ENCODE measurements at regions not wholly inside any gene's neighbourhood (a gene's known extent, or its start where the extent isn't known, plus 50 kb on each side); places are given as distances from the start of the nearest gene placed in this dataset.

DNA sequence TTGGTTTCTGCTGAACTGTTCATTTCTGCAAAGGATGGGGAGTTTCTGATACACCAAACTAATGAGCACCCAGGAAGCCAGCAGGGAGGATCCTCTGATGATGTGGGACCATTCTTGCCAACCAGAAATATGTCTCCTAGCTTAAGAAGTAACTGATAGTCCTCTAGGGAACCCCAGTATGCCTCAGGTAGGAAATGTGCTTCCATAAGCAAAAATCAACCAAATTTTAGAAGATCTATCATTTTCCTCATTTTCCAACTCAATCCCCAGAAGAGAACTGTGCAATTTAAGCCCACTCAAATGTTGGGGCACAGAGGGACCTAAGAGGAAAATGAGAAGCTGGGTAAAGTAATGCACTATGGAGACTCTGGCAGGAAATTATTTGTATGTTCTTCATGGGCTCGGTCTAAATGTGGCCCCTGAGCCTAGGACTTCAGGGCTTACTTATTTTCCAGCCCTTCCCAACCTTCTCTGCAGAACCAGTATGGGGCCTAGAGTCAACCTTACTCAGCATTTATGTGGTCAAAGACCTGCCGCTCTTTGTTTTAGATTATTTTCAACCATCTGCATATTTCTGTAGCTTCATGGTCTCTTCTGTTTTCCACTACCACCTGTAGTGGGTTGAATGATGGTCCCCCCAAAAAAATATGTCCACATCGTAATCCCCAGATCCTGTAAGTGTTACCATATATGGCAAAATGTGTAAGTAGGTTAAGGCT is 359.8 kb upstream of the CDH4 start:
- no peaks in the 10 kb centered on the region for H3K4me1 ChIP-seq (ENCODE audit: control insufficient read depth in 1 of 2, insufficient read depth in 1 of 2, low read depth in 1 of 2, low read length in 1 of 2)
- H3K4me3 ChIP-seq (ENCODE audit: low read depth in 1 of 2, low read length in 1 of 2), result no peak overlapping the region
- no peak overlapping the region for H3K27ac ChIP-seq
- H3K9me3 ChIP-seq, result no peaks in the 10 kb centered on the region
- TF ChIP-seq, protein P1, sequence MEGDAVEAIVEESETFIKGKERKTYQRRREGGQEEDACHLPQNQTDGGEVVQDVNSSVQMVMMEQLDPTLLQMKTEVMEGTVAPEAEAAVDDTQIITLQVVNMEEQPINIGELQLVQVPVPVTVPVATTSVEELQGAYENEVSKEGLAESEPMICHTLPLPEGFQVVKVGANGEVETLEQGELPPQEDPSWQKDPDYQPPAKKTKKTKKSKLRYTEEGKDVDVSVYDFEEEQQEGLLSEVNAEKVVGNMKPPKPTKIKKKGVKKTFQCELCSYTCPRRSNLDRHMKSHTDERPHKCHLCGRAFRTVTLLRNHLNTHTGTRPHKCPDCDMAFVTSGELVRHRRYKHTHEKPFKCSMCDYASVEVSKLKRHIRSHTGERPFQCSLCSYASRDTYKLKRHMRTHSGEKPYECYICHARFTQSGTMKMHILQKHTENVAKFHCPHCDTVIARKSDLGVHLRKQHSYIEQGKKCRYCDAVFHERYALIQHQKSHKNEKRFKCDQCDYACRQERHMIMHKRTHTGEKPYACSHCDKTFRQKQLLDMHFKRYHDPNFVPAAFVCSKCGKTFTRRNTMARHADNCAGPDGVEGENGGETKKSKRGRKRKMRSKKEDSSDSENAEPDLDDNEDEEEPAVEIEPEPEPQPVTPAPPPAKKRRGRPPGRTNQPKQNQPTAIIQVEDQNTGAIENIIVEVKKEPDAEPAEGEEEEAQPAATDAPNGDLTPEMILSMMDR (IDR thresholded peaks at IDR 0.05), result no peak
- no peaks in the 10 kb centered on the region for H3K36me3 ChIP-seq
- H3K27me3 ChIP-seq, result no peaks in the 10 kb centered on the region

DNA sequence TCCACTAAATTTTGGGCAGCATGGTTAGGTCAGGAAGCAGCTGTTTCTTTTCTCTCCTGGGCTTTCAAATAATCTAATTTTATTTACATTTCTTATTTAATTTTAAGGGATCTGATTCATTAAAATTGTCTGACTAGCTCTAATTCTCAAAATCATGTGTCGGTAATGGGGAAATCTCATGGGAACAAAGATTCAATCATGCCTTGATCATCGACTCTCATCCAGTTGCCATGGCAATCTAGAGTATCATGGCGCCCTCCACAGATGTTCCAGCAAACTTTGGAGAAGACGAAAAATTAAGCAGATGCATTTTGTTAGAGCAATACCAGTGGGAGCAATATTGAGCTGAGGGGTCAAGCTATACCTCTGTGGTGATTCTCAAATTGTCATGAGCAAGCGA is 358.0 kb upstream of the CDH4 start:
- Histone ChIP-seq H3K27me3 (no peaks in the 10 kb centered on the region), H3K36me3 (no peaks in the 10 kb centered on the region), H3K9me3 (no peaks in the 10 kb centered on the region), H3K4me1 (ENCODE audit: control insufficient read depth in 1 of 2, insufficient read depth in 1 of 2, low read depth in 1 of 2, low read length in 1 of 2) (no peaks in the 10 kb centered on the region), H3K4me3 (ENCODE audit: low read depth in 1 of 2, low read length in 1 of 2) (no peak overlapping the region), H3K27ac (no peak overlapping the region)
- TF ChIP-seq, protein P1 (IDR thresholded peaks at IDR 0.05), result no peak

DNA sequence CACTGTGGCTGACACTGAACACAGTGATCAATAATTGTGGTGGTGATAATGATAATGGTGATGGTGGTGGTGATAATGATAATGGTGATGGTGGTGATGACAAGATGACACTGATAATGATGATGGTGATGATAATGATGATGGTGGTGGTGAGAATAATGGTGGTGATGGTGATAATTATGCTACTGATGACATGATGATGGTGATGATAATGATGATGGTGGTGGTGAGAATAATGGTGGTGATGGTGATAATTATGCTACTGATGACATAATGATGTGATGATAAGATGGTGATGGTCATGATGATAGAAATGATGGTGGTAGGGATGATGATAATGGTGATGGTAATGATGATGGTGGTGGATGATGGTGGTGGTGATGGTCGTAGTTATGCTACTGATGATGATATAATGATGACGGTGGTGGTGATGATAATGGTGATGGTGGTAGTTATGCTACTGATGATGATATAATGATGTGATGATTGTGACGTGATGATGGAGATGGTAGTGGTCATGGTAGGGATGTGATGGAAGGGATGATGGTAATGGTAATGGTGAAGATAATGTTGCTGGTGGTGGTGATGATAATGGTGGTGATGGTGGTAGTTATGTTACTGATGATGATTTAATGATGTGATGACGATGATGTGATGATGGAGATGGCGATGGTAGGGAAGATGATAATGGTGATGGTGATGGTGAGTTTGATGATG is 356.5 kb upstream of the CDH4 start:
- H3K36me3 ChIP-seq, result no peaks in the 10 kb centered on the region
- no peak overlapping the region for H3K27ac ChIP-seq
- no peak overlapping the region for H3K4me3 ChIP-seq (ENCODE audit: low read depth in 1 of 2, low read length in 1 of 2)
- TF ChIP-seq, protein P1 (IDR thresholded peaks at IDR 0.05), result no peak
- no peaks in the 10 kb centered on the region for H3K27me3 ChIP-seq
- H3K4me1 ChIP-seq (ENCODE audit: control insufficient read depth in 1 of 2, insufficient read depth in 1 of 2, low read depth in 1 of 2, low read length in 1 of 2), result no peaks in the 10 kb centered on the region
- H3K9me3 ChIP-seq, result no peaks in the 10 kb centered on the region

DNA sequence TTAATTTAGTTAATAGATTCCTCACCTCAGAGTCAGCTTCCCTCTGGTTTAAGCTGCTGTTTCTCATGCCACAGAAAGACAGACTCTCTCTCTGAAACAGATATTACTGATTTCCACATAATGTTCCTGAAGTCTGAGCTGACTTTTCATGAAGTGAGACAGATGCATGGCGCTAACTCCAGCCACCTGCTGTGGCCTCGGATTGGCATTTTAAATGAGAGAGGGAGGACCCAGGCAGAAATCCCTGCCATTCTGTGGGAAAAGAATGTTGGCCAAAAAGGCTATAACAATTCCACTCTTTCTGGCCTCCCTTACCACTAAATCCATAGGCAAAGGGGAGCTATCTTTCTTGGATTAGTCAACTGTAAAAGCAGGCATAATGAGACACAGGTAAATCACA is 354.1 kb upstream of the CDH4 start:
- H3K27me3 ChIP-seq, result no peaks in the 10 kb centered on the region
- H3K4me1 ChIP-seq (ENCODE audit: control insufficient read depth in 1 of 2, insufficient read depth in 1 of 2, low read depth in 1 of 2, low read length in 1 of 2), result no peaks in the 10 kb centered on the region
- H3K27ac ChIP-seq, result no peak overlapping the region
- H3K9me3 ChIP-seq, result no peaks in the 10 kb centered on the region
- H3K4me3 ChIP-seq (ENCODE audit: low read depth in 1 of 2, low read length in 1 of 2), result no peak overlapping the region
- TF ChIP-seq, protein P1 (IDR thresholded peaks at IDR 0.05), result no peak
- H3K36me3 ChIP-seq, result no peaks in the 10 kb centered on the region

DNA sequence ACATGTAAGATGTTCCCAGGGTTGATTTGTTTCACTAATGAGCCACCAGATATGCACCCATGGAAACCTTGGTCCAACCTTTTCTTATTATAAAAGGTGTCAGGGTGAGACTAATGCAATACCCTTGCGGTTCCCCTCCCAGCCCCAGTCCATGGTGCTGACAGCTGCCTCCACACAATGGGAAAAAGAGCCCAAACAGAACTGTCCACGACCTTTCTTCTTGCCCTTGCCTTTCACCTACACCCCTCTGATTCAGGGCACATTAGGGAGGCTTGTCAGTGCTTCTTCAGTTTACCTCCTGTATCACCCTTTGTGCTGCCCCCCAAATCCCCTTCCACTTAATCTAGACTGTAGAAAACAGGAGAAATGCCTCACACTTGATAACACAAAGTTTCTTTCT is 352.7 kb upstream of the CDH4 start:
- Histone ChIP-seq H3K4me3 (ENCODE audit: low read depth in 1 of 2, low read length in 1 of 2) (no peak overlapping the region), H3K27me3 (no peaks in the 10 kb centered on the region), H3K4me1 (ENCODE audit: control insufficient read depth in 1 of 2, insufficient read depth in 1 of 2, low read depth in 1 of 2, low read length in 1 of 2) (no peaks in the 10 kb centered on the region), H3K9me3 (no peaks in the 10 kb centered on the region), H3K36me3 (no peaks in the 10 kb centered on the region), H3K27ac (no peak overlapping the region)
- TF ChIP-seq, protein P1 (IDR thresholded peaks at IDR 0.05), result no peak
